ENCODE measurements at regions not wholly inside any gene's neighbourhood (a gene's known extent, or its start where the extent isn't known, plus 50 kb on each side); places are given as distances from the start of the nearest gene placed in this dataset.

- Histone ChIP-seq H3K9me2 (ENCODE audit: insufficient read depth, low read length) (no peaks in the 10 kb centered on the region), H2AFZ (ENCODE audit: low read depth, low read length) (no peak overlapping the region), H3K9me3 (ENCODE audit: low read length) (no peaks in the 10 kb centered on the region), H3K27ac (ENCODE audit: low read length) (no peak overlapping the region), H3K9ac (ENCODE audit: low read length) (no peak overlapping the region), H3K4me2 (ENCODE audit: low read length) (no peak overlapping the region), H3K4me3 (ENCODE audit: low read length) (no peak overlapping the region), H4K20me1 (ENCODE audit: insufficient read depth) (no peaks in the 10 kb centered on the region), H3K79me2 (replicated peaks; ENCODE audit: insufficient read depth, low read length) (no peaks in the 10 kb centered on the region), H3K27me3 (ENCODE audit: insufficient read depth, low read depth, low read length) (no peaks in the 10 kb centered on the region), H3F3A (ENCODE audit: insufficient read depth, low read length, poor library complexity, severe bottlenecking) (no peaks in the 10 kb centered on the region), H3K36me3 (ENCODE audit: insufficient read depth, low read length) (no peaks in the 10 kb centered on the region)
- no peak for TF ChIP-seq EZH2 (IDR thresholded peaks at IDR 0.05; ENCODE audit: borderline replicate concordance, insufficient read depth, low read length, poor library complexity, severe bottlenecking)
- no peak for TF ChIP-seq EP300 (conservative IDR thresholded peaks at IDR 0.05; ENCODE audit: poor library complexity, severe bottlenecking)
- no peak for TF ChIP-seq TAF1 (IDR thresholded peaks at IDR 0.05; ENCODE audit: low read depth)
Measured at GRCh38 chr12:39144613-39145061, 239.2 kb upstream of the CPNE8 start.

DNA sequence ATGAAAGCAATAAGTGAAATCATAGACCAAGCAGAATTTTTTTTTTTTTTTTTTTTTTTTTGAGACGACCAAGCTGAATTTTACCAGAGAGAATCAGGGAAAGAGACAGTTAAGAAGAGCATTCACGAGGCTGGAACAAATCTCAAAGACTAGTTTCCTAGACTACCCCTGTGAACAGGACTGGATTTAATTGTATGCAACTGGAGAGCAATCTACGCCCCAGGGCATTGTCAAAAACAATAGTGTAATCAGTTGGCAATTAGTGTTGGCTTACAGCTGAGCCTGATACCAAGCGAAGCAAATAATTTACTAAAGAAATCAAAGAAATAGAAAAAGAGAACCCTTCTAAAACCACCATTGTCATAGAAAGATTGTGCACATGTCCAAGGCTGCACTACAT, 232.9 kb upstream of the CPNE8 start:
- H4K20me1 ChIP-seq (ENCODE audit: insufficient read depth), result no peaks in the 10 kb centered on the region
- H3K4me3 ChIP-seq (ENCODE audit: low read length), result no peak overlapping the region
- no peaks in the 10 kb centered on the region for H3K36me3 ChIP-seq (ENCODE audit: insufficient read depth, low read length)
- no peaks in the 10 kb centered on the region for H3K9me3 ChIP-seq (ENCODE audit: low read length)
- H3K79me2 ChIP-seq (replicated peaks; ENCODE audit: insufficient read depth, low read length), result no peaks in the 10 kb centered on the region
- no peak overlapping the region for H3K27ac ChIP-seq (ENCODE audit: low read length)
- no peak overlapping the region for H3K4me2 ChIP-seq (ENCODE audit: low read length)
- no peak overlapping the region for H2AFZ ChIP-seq (ENCODE audit: low read depth, low read length)
- TF ChIP-seq EZH2 (IDR thresholded peaks at IDR 0.05; ENCODE audit: borderline replicate concordance, insufficient read depth, low read length, poor library complexity, severe bottlenecking), result no peak
- no peak for TF ChIP-seq EP300 (conservative IDR thresholded peaks at IDR 0.05; ENCODE audit: poor library complexity, severe bottlenecking)
- no peak for TF ChIP-seq RAD21 (conservative IDR thresholded peaks at IDR 0.05)
- TF ChIP-seq, protein P1, sequence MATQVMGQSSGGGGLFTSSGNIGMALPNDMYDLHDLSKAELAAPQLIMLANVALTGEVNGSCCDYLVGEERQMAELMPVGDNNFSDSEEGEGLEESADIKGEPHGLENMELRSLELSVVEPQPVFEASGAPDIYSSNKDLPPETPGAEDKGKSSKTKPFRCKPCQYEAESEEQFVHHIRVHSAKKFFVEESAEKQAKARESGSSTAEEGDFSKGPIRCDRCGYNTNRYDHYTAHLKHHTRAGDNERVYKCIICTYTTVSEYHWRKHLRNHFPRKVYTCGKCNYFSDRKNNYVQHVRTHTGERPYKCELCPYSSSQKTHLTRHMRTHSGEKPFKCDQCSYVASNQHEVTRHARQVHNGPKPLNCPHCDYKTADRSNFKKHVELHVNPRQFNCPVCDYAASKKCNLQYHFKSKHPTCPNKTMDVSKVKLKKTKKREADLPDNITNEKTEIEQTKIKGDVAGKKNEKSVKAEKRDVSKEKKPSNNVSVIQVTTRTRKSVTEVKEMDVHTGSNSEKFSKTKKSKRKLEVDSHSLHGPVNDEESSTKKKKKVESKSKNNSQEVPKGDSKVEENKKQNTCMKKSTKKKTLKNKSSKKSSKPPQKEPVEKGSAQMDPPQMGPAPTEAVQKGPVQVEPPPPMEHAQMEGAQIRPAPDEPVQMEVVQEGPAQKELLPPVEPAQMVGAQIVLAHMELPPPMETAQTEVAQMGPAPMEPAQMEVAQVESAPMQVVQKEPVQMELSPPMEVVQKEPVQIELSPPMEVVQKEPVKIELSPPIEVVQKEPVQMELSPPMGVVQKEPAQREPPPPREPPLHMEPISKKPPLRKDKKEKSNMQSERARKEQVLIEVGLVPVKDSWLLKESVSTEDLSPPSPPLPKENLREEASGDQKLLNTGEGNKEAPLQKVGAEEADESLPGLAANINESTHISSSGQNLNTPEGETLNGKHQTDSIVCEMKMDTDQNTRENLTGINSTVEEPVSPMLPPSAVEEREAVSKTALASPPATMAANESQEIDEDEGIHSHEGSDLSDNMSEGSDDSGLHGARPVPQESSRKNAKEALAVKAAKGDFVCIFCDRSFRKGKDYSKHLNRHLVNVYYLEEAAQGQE (IDR thresholded peaks at IDR 0.05; ENCODE audit: borderline replicate concordance), result no peak
- TF ChIP-seq CTCF (IDR thresholded peaks at IDR 0.05; ENCODE audit: poor library complexity, severe bottlenecking), result no peak
- TF ChIP-seq MXI1 (conservative IDR thresholded peaks at IDR 0.05; ENCODE audit: poor library complexity, severe bottlenecking), result no peak
- no peak for TF ChIP-seq POLR2AphosphoS5 (IDR thresholded peaks at IDR 0.05)
- no peaks in the 10 kb centered on the region for H3K9me2 ChIP-seq (ENCODE audit: insufficient read depth, low read length)
- no peak overlapping the region for H3K9ac ChIP-seq (ENCODE audit: low read length)
- no peaks in the 10 kb centered on the region for H3K27me3 ChIP-seq (ENCODE audit: insufficient read depth, low read depth, low read length)
- H3F3A ChIP-seq (ENCODE audit: insufficient read depth, low read length, poor library complexity, severe bottlenecking), result no peaks in the 10 kb centered on the region

DNA sequence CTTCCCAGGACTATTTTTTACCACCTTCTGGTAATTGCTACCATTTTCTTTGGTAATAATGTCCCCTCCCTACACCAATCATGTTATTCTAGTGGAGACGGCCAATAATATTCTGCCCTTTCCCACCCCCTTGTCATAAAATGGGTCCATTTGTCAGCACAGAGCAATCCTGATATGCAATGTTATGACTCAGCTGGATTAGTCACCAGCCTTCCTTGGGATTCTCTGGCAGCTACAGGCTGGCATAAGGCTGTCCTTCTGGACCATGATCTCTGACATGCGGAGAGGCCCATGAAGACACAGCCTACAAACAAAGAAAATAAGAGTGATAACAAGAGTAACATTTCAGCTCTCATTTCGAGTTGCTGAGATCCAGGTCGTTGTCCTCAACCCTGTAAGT, 222.0 kb upstream of the CPNE8 start:
- Histone ChIP-seq H4K20me1 (ENCODE audit: insufficient read depth) (no peaks in the 10 kb centered on the region), H3F3A (ENCODE audit: insufficient read depth, low read length, poor library complexity, severe bottlenecking) (no peaks in the 10 kb centered on the region), H3K36me3 (ENCODE audit: insufficient read depth, low read length) (no peaks in the 10 kb centered on the region), H3K4me2 (ENCODE audit: low read length) (no peak overlapping the region), H3K27me3 (ENCODE audit: insufficient read depth, low read depth, low read length) (no peaks in the 10 kb centered on the region), H2AFZ (ENCODE audit: low read depth, low read length) (no peak overlapping the region), H3K27ac (ENCODE audit: low read length) (no peak overlapping the region), H3K9ac (ENCODE audit: low read length) (no peak overlapping the region), H3K4me3 (ENCODE audit: low read length) (no peak overlapping the region), H3K79me2 (replicated peaks; ENCODE audit: insufficient read depth, low read length) (no peaks in the 10 kb centered on the region), H3K9me3 (ENCODE audit: low read length) (no peaks in the 10 kb centered on the region), H3K9me2 (ENCODE audit: insufficient read depth, low read length) (no peaks in the 10 kb centered on the region)
- TF ChIP-seq MXI1 (conservative IDR thresholded peaks at IDR 0.05; ENCODE audit: poor library complexity, severe bottlenecking) (no peak), EZH2 (IDR thresholded peaks at IDR 0.05; ENCODE audit: borderline replicate concordance, insufficient read depth, low read length, poor library complexity, severe bottlenecking) (no peak), TAF1 (IDR thresholded peaks at IDR 0.05; ENCODE audit: low read depth) (no peak), RAD21 (conservative IDR thresholded peaks at IDR 0.05) (no peak), CTCF (IDR thresholded peaks at IDR 0.05; ENCODE audit: poor library complexity, severe bottlenecking) (no peak), EP300 (conservative IDR thresholded peaks at IDR 0.05; ENCODE audit: poor library complexity, severe bottlenecking) (no peak), SMC3 (conservative IDR thresholded peaks at IDR 0.05; ENCODE audit: poor library complexity) (no peak), POLR2AphosphoS5 (IDR thresholded peaks at IDR 0.05) (no peak)
- TF ChIP-seq, protein P1 (IDR thresholded peaks at IDR 0.05; ENCODE audit: borderline replicate concordance), result no peak
